PC-3 (cell line): ENCODE measurements at regions not wholly inside any gene's neighbourhood (a gene's known extent, or its start where the extent isn't known, plus 50 kb on each side); places are given as distances from the start of the nearest gene placed in this dataset.
"Not testable (repeated sequence)": the region's sequence is repeated elsewhere in the genome, so short reads cannot be mapped to it uniquely, and the experiment has no call there.

Experiments
- ATAC-seq: fragments of 200-7000 bp; cut with Tn5 transposase; 2 replicates; pipeline ENCODE4 v1.9.1; 2020; ENCODE audit warnings: mild to moderate bottlenecking, moderate library complexity
- BruUV-seq: library from RNA; stranded (reverse); fragments of 400-500 nt; replicated peaks from 2 replicates; lab custom pipeline; 2021; lab: Mats Ljungman, UMichigan
- CTCF ChIA-PET: fragments of 300-600 bp; sonication (Branson Sonifier 250); formaldehyde crosslinking; loops from one replicate; lab custom pipeline; 2022; ENCODE audit warnings: antibody characterized with exemption; lab: Charles Lee
- POLR2A ChIA-PET: fragments of 300-600 bp; sonication (Branson Sonifier 250); formaldehyde crosslinking; loops from one replicate; lab custom pipeline; 2022; ENCODE audit warnings: antibody characterized with exemption; ENCODE audit not compliant: unreplicated experiment; lab: Charles Lee
- DNase-seq: peaks from one replicate; pipeline ENCODE4 v3.0.0-alpha.2; 2015
- H2AFZ ChIP-seq: fragments of 300-600 bp; sonication (generic); 2 replicates; pipeline ENCODE4 v1.6.0; 2016; ENCODE audit warnings: antibody characterized with exemption, low read length
- H3F3A ChIP-seq: fragments of 300-600 bp; sonication (generic); one replicate; pipeline ENCODE4 v1.6.0; 2017; ENCODE audit warnings: antibody characterized with exemption, low read length, control low read depth, mild to moderate bottlenecking; ENCODE audit not compliant: unreplicated experiment
- H3K27ac ChIP-seq: fragments of 300-600 bp; sonication (generic); 2 replicates; pipeline ENCODE4 v1.5.1; 2016; ENCODE audit warnings: mild to moderate bottlenecking, low read length
- H3K27me3 ChIP-seq: fragments of 300-600 bp; sonication (generic); 2 replicates; pipeline ENCODE4 v1.6.1; 2016; ENCODE audit warnings: low read length, mixed read lengths
- H3K36me3 ChIP-seq: fragments of 300-600 bp; sonication (generic); 2 replicates; pipeline ENCODE4 v1.6.1; 2016; ENCODE audit warnings: low read depth, mixed run types, low read length, mixed read lengths
- H3K4me1 ChIP-seq: fragments of 300-600 bp; sonication (generic); 2 replicates; pipeline ENCODE4 v1.5.1; 2016; ENCODE audit warnings: low read length; ENCODE audit not compliant: insufficient read depth
- H3K4me2 ChIP-seq: fragments of 300-600 bp; sonication (generic); 2 replicates; pipeline ENCODE4 v1.6.0; 2016; ENCODE audit warnings: low read length
- H3K4me3 ChIP-seq: fragments of 300-600 bp; sonication (generic); 2 replicates; pipeline ENCODE4 v1.5.1; 2016; ENCODE audit warnings: mild to moderate bottlenecking, low read length, mixed read lengths
- H3K79me2 ChIP-seq: fragments of 300-600 bp; sonication (generic); 2 replicates; pipeline ENCODE4 v1.6.1; 2017; ENCODE audit warnings: low read length, mixed read lengths
- H3K9ac ChIP-seq: fragments of 300-600 bp; sonication (generic); 2 replicates; pipeline ENCODE4 v1.6.0; 2016; ENCODE audit warnings: mild to moderate bottlenecking, low read length
- H3K9me2 ChIP-seq: fragments of 300-600 bp; sonication (generic); replicated peaks from 2 replicates; pipeline ENCODE4 v1.6.1; 2016; ENCODE audit warnings: mixed run types, low read length, mixed read lengths
- H3K9me3 ChIP-seq: fragments of 300-600 bp; sonication (generic); 2 replicates; pipeline ENCODE4 v1.6.1; 2016; ENCODE audit warnings: low read length, mixed read lengths
- H4K20me1 ChIP-seq: fragments of 300-600 bp; sonication (generic); 2 replicates; pipeline ENCODE4 v1.6.1; 2016; ENCODE audit warnings: low read length, mixed read lengths
- CTCF ChIP-seq: fragments of 300-600 bp; sonication (generic); conservative IDR thresholded peaks from 2 replicates; pipeline ENCODE4 v1.5.1; 2017; ENCODE audit warnings: antibody characterized with exemption, low read depth, mild to moderate bottlenecking, low read length
- EZH2 ChIP-seq: fragments of 300-600 bp; sonication (generic); IDR thresholded peaks from one replicate; pipeline ENCODE4 v1.6.1; 2017; ENCODE audit warnings: antibody characterized with exemption, mild to moderate bottlenecking, low read length; ENCODE audit not compliant: unreplicated experiment
- EZH2phosphoT487 ChIP-seq: fragments of 300-600 bp; sonication (generic); IDR thresholded peaks from 2 replicates; pipeline ENCODE4 v1.6.1; 2018; ENCODE audit warnings: mild to moderate bottlenecking, antibody characterized with exemption, low read length, borderline replicate concordance
- intact Hi-C: fragments of 100-400 bp; cut with micrococcal nuclease; formaldehyde crosslinking; loops from 2 replicates; pipeline ENCODE4 v1.9.0; 2023

GRCh38 chr3:13745636-13746035 is 134.2 kb downstream of the WNT7A start:
- H2AFZ ChIP-seq: no peak overlapping the region
- H3K9me3 ChIP-seq: no peaks in the 10 kb centered on the region
- no peaks in the 10 kb centered on the region for H3K4me1 ChIP-seq
- H3K27me3 ChIP-seq: peaks cover 17% of the 10 kb centered on the region
- H3K4me2 ChIP-seq: no peak overlapping the region
- H3K4me3 ChIP-seq: no peak overlapping the region
- ATAC-seq (no peak), DNase-seq (no peak)
- no peak for TF ChIP-seq EZH2
- TF ChIP-seq EZH2phosphoT487: no peak
- TF ChIP-seq CTCF: no peak
- no peaks in the 10 kb centered on the region for H3K9me2 ChIP-seq
- H3K79me2 ChIP-seq: no peaks in the 10 kb centered on the region
- H3K36me3 ChIP-seq: no peaks in the 10 kb centered on the region
- ChIA-PET POLR2A (no interaction called here), CTCF (no interaction called here)
- H3F3A ChIP-seq: no peaks in the 10 kb centered on the region
- H4K20me1 ChIP-seq: no peaks in the 10 kb centered on the region
- H3K27ac ChIP-seq: no peak overlapping the region
- H3K9ac ChIP-seq: no peak overlapping the region
- BruUV-seq: no TSS peak
- intact Hi-C loops: no loop called here

GRCh38 chr3:13740795-13741194 is 139.1 kb downstream of the WNT7A start:
- Histone ChIP-seq H3K9me2 (no peaks in the 10 kb centered on the region), H4K20me1 (no peaks in the 10 kb centered on the region), H2AFZ (no peak overlapping the region), H3K9ac (no peak overlapping the region), H3K4me3 (no peak overlapping the region), H3K27ac (no peak overlapping the region), H3K4me1 (no peaks in the 10 kb centered on the region), H3K9me3 (0 out of 2 replicates have a peak, but pooled peaks cover 16% of the 10 kb centered on the region), H3F3A (no peaks in the 10 kb centered on the region), H3K27me3 (peaks cover 29% of the 10 kb centered on the region), H3K36me3 (no peaks in the 10 kb centered on the region), H3K4me2 (no peak overlapping the region), H3K79me2 (no peaks in the 10 kb centered on the region)
- ATAC-seq (no peak), DNase-seq (no peak)
- BruUV-seq: no TSS peak
- ChIA-PET CTCF (no interaction called here), POLR2A (no interaction called here)
- intact Hi-C loops: no loop called here
- TF ChIP-seq EZH2phosphoT487: no peak
- TF ChIP-seq EZH2: no peak
- no peak for TF ChIP-seq CTCF

GRCh38 chr3:13733726-13734125 is 146.1 kb downstream of the WNT7A start:
- H3K9me3 ChIP-seq, H3K4me2 ChIP-seq, H3K79me2 ChIP-seq, H3K27ac ChIP-seq, ATAC-seq, H3K4me1 ChIP-seq, POLR2A ChIA-PET, H3K36me3 ChIP-seq, H4K20me1 ChIP-seq, H2AFZ ChIP-seq, DNase-seq, intact Hi-C loops, H3K4me3 ChIP-seq, H3F3A ChIP-seq, CTCF ChIA-PET, H3K9me2 ChIP-seq, H3K27me3 ChIP-seq, BruUV-seq, H3K9ac ChIP-seq: not testable (repeated sequence)
